Myocyte (in vitro differentiated cells): ENCODE measurements at regions not wholly inside any gene's neighbourhood (a gene's known extent, or its start where the extent isn't known, plus 50 kb on each side); places are given as distances from the start of the nearest gene placed in this dataset.

ENCODE experiments used
- DNase-seq: peaks from one replicate; pipeline ENCODE4 v3.0.0-alpha.2; 2012; ENCODE audit warnings: low read depth

DNA sequence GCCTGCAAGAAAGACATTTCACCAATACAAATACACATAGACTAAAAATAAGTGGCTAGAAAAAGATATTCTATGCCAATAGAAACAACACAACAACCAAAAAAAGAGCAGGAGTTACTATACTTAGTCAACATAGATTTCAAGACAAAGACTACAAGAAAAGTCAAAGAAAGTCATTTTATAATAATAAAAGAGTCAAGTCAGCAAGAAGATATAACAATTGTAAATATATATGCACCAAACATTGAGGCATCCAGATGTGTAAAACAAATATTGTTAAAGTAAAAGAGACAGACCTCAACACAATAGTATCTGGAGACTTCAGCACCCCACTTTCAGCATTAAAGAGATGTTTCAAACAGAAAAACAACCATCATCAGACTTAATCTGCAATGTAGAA lies 104.6 kb downstream of the AMY1C start:
- no peak for DNase-seq

GRCh38 chr1:103859721-103860120 lies 110.0 kb downstream of the AMY1C start:
- no peak for DNase-seq

GRCh38 chr1:103898576-103899345 lies 149.1 kb downstream of the AMY1C start:
- no peak for DNase-seq

DNA sequence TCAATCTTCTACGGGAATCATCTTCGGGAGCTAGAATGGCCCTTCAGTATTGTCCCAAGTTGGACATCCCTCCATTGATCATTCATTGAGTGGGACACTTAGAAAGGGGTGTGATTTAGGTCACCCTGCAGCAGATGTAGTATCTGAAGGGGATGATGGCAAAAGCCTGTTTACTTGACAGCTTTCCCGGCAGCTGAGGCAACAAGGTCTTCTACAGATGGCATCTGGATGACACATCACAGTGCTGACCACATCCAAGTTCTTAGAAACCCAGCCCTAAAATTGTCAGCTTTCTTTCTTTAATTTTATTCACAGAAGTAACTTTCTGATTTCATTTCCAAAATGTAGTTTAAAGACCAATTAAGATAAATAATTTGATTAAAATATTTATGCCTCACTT lies 150.3 kb downstream of the AMY1C start:
- DNase-seq: no peak

GRCh38 chr1:103901072-103901471 lies 151.4 kb downstream of the AMY1C start:
- DNase-seq: no peak

DNA sequence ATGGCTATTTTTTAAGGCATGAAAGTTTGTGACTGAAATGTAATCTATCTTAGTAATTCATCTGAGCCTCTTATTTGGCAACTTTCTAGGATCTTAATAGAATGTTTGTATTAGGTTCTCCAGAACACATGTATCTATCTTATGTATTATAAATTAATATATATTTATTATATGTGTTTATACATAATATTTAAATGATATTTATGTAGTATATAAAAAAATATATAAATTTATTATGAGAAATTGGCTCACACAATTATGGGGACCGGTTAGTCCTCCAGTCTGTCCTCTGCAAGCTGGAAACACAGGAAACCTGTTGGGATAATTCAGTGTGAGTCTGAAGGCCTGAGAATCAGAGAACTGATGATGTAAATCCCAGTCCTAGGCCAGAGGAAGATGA lies 155.7 kb downstream of the AMY1C start:
- no peak for DNase-seq

DNA sequence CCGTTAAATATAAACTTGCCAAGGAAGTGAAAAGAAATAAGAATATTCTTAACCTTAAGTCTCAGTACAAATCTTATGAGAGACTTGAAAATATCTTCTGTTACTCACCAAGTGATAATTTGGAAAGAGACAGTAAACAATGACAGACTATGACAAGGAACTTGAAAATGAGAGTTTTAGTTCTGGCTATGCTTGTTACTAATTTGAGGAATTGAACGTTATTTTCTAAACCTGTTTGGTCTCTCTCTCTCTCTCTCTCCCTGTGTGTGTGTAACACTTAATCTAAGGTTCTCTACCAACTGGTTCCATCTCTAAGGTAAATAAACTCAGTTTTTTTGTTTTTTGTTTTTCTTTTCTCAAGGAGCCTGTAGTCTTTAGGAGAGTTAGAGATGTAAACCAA lies 161.8 kb downstream of the AMY1C start:
- no peak for DNase-seq

GRCh38 chr1:103917795-103918194 lies 168.1 kb downstream of the AMY1C start:
- DNase-seq: no peak

GRCh38 chr1:103931891-103932290 lies 182.2 kb downstream of the AMY1C start:
- no peak for DNase-seq

DNA sequence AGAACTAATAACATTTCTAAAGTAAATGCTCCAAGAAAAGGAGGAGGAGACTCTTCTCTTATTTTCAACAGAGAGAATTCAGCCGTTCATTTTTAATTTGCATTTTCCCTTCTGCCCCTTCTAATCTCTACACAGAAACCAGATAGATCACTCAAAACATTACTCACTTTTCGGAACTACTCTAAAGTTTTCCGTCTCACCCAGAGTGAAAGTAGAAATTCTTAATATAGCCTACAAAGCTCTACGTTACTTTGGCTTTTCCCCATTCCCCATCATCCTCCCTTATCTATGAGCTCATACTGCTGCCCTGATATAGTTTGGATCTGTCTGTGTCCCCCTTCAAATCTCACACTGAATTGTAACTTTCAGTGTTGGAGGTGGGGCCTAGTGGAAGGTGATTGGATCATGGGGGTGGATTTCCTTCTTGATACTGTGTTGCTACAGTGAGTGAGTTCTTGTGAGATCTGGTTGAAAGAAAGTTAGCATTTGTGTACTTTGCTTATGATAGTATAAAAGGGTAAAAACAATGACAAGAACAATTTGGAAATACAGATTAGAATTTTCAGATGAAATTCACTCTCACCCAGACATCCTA lies 188.2 kb downstream of the AMY1C start:
- DNase-seq: no peak

- no peak for DNase-seq
These were observed 191.4 kb downstream of the AMY1C start for GRCh38 chr1:103941086-103941485.

- no peak for DNase-seq
These were observed 192.3 kb downstream of the AMY1C start for GRCh38 chr1:103942029-103942428.

DNA sequence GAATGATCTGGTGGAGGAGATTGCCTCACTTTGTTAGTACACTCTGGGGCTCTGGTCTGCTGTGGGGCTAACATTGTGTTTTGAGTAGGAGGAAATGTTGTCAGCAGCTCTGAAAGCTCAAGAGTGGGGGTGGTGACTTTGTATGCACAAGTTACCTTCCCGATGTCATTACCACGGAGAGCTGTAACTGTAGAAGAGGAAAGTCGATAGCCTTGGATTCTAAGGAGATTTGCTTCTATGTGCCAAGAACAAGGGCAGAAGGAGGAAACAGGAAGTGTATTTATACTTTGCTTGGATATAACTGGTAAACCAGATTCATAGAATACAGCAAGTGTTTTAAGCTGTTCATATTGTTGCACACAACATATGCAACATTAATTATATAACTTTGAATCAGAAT lies 196.1 kb downstream of the AMY1C start:
- DNase-seq: no peak

- no peak for DNase-seq
These were observed 198.8 kb downstream of the AMY1C start for GRCh38 chr1:103948526-103948925.

GRCh38 chr1:103949779-103950178 lies 200.1 kb downstream of the AMY1C start:
- DNase-seq: no peak

DNA sequence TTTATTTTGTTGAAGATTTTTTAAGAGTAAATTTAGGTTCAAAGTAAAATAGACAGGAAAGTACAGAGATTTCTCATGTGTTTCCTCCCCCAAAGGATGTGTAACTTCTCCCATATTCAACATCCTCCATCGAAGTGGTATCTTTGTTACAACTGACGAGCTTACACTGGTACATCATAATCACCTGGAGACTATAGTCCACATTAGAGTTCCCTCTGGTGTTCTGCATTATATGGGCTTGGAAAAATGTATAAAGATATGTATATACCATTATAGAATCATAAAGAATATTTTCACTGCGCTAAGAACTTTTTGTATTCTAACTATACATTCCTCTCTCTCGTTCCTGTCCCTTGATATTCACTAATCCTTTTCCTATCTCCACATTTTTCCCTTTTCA lies 203.7 kb downstream of the AMY1C start:
- no peak for DNase-seq

- DNase-seq: no peak
These were observed 209.0 kb downstream of the AMY1C start for GRCh38 chr1:103958699-103959098.

GRCh38 chr1:103959565-103959964 lies 209.9 kb downstream of the AMY1C start:
- no peak for DNase-seq

- no peak for DNase-seq
These were observed 210.3 kb downstream of the AMY1C start for GRCh38 chr1:103960045-103960444.

GRCh38 chr1:103960710-103961109 lies 211.0 kb downstream of the AMY1C start:
- DNase-seq: no peak

- DNase-seq: no peak
These were observed 237.1 kb downstream of the AMY1C start for GRCh38 chr1:103986792-103987191.

GRCh38 chr1:103997631-103998030 lies 247.9 kb downstream of the AMY1C start:
- no peak for DNase-seq
